Cerebellar nuclear complex (tissue), 1 donor: ENCODE measurements at regions not wholly inside any gene's neighbourhood (a gene's known extent, or its start where the extent isn't known, plus 50 kb on each side); places are given as distances from the start of the nearest gene placed in this dataset.

Source experiments
- DNase-seq, 2 experiments: peaks; one replicate each; lab custom pipeline; 2025; lab: John Stamatoyannopoulos, UW

DNA sequence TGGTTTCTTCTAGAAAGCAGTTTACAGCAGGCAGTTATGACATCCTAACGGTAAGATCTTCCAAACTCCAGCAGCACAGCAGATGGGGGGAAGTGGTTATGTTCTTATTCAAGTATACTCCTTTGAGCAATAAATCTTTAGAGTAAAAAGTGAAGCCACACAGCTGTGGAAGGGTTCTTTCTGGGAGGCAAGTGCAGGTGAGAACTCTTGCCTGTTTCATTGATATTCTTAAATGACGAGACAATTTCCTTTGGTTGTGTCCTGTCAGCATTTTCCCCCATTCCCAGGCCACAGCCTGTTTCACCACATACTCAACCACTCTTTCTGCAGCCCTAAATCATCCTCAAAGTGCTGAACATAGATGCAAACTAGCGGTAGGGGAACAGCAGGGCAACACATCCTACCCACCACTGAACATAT lies 207.3 kb upstream of the MTNR1B start:
- DNase-seq = no peak

DNA sequence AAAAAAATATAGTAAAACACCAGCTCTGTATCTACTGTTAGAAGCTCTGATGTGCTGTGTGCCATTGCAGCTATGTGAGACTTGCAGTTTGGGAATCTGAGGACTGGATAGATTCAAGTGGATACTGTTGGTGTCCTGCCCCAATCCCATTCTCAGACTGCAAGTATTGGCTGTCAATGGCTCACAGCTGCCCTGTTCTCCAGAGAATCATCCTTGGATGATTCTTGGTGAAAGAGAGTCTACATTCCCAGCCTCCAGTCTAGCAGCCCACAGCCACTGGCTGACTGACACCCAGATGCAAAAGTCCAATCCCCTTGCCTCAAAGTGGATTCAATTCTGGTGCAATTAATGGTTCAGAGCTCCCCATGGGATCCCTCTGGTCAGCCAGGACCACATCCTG lies 206.1 kb upstream of the MTNR1B start:
- no peak for DNase-seq

DNA sequence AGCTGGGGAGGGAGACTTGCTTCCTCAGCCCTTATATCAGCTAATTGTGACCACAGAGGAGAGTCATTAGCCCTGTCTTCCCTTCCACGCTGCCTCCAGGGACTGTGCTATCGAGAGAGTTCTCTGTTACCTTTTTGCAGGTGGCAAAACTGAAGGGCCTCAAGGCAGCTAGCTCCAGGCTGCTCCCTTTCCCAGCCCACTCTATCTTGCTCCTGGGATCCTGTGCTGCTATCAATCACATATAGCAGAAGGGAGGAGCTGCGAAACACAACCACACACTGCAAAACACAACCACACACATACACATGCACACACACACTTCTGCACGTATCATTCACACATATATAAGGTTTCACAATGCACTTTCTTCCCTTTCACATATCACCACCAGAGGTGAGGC lies 205.3 kb upstream of the MTNR1B start:
- no peak for DNase-seq

DNA sequence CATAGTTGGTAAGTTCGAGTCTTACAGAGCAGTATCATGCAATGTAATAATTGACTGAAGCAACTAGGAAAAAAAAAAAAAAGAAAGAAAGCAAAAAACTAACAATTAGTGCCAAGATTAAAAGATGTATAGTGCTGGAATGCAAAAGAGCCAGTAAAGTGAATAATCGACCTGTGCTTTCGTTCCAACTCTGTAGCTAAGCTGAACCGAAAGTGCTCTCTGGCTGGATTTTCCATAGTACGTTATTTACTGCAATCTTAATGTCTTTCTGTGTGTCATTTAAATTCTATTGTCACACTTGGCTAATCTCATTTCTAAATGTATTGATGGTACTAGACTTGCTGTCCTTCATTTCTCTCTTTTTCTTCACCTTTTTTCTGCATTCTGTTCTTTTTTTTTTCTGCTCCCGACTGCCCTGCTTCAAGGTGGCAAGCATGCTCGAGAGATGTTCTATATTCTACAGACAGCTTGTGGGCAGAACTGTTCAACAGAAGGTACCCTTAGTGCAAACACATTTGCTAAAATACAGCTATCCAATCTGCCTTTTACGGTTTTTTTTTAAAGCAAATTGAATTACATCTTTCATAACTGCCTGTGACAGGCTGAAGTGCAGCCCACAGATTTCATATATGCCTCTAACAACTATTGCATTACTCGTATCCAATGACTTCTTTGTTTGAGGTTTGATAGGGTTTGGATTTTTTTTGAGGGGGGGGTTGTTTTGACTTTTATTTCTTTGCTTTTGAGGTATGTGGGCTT lies 204.2 kb upstream of the MTNR1B start:
- no peak for DNase-seq

DNA sequence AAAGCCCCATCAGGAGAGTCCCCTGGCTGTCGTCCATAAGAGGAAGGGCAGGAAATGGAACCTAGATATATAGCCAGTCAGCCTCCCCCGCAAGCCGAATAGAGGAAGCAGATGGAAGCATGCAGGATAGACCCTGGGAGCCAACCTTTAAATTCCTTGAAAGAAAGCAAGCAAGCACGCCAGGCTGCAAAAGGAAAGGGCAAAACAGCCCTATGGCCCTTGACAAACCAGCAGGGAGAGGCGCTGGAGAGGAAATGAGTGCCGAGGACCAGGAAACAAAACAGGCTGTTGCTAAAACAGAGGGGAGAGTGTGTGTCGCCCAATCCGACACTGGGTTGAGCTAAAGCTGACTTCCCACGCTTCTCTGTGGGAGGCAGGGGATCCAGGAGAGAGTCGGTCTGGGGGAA lies 203.5 kb upstream of the MTNR1B start:
- no peak for DNase-seq

DNA sequence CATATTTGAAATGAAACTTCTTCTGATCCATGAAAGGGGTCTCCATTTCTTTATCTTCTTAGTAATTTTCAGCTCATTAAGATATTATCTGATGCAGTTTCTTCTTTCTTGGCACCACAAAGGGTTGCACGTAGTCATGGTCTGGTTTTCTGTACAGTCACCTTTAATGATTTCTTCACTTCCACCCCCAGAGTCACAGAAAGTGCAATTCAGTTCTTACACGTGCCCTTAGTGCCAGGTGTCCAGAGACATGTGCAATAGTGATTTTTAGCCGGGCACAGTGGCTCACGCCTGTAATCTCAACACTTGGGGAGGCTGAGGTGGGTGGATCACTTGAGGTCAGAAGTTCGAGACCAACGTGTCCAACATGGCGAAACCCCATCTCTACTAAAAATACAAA lies 202.8 kb upstream of the MTNR1B start:
- no peak for DNase-seq

DNA sequence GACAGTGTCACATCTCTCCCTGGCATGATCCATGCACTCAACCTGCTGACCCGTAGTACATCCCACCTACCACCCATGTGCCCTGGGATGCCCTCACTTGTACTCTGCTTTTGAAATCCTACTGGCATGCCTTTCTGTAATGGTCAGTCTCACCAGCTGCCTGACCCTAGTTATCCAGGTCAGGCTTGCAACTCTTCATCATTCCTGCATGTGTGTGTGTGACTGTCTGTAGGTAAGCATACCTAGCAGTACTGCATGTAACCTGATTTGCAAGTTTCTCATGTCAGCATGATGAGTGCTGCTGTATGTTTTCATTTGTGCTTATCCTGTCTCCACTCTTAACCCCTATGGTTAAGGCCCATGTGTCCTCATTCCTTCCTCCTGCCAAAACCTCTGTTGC lies 202.0 kb upstream of the MTNR1B start:
- DNase-seq = no peak

DNA sequence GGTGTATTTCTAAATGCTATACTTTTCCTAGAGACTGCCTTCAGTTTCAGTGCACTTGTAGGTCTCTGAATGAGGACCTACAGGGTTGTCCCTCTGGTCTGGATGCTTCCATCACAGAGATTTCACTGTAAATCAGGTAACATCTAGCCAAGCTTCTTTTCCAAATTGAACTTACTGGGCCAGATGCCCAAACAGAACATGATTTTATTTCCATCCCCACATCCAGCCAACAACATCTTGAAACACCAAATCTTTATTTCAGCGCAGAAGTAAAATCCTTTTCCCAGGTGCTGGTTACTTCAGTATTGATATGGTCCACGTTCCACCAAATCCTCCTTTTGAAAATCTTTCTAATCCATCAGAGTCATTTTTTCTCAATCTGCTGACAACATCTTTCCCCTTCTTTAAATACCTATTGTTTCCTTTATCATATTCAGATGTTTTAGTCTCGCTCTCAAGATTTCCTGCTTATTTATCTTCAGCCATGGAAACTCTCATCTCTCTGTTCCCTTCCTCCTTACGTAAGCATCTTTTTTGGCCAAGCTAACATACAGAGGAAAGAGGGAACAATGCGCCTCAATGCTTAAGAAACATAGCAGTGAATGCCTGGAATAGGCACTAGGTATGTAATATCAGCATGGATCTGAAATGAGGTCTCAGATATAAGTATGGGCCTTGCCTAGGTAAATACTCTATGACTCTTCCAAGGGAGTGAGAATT lies 201.2 kb upstream of the MTNR1B start:
- no peak for DNase-seq

DNA sequence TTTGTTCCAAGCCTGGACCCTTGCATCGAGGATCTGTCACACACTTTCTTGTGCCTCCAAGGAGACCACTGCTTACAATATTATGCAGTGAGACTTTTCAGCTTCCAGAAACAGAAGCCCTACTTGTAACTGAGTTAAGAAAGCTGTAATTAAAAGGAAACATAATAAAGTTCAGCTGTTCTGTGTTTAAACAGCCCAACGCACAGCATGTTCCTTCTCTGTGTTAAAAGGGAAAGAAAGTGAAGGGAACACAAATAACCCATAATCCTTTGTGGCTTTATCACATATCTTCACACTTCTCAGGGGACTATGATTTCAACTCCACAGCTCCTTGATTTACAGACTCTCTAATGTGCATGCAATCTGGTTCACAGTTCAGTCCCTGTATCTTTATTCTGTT lies 200.3 kb upstream of the MTNR1B start:
- DNase-seq = no peak

DNA sequence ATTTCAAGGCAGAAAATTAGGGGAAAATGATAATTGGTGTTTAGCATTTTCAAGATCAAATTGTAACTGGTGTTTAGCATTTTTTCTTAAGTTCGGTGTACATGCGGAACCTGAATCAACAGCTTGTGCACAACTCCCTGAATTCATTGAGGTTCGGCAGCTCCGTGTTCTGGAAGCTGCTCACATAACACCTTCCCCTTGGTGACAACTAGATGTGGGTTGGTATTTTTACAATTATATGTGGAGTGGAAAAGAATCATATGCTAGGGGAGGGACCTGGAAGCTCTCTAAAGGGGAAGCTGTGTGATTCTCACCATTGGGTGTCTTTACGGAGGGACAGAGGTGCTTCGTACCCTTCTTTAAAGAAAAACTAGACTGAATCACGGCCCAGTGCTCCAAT lies 199.0 kb upstream of the MTNR1B start:
- DNase-seq = no peak

DNA sequence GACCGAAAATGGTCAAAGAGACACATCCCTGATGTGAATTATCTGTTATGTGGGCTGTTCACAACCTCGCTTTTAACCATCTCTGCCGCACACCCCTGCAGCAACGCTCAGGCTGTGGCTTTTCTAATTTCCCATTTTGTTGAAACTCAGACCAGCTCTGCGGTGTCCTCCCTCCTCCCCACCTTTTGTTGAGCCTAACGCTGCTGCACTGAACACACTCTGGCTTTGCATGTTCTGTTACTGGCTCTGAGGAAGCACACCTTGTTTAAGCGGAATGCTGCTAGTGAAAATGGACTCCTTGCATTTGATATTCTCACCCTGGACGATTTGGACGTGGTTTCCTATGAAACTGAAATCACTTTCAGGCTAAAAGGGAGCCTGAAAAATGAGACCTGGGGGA lies 198.5 kb upstream of the MTNR1B start:
- no peak for DNase-seq

DNA sequence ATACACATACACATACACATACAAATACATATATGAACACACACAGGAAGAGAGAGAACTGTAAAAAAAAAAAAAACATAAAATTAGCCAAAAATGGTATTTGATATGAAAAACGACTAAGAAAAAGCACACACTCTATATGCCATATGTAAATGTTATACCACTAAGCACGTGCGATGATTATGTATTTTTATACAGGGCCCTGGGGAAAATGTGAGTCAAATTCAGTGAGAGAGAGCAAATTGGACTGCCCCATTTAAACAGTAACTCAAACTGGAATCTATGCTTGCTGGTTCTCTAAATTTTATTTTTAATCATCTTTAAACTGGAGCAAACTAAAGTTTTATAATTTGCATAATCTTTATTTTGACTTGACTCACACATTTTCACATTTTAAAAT lies 197.8 kb upstream of the MTNR1B start:
- DNase-seq = no peak

DNA sequence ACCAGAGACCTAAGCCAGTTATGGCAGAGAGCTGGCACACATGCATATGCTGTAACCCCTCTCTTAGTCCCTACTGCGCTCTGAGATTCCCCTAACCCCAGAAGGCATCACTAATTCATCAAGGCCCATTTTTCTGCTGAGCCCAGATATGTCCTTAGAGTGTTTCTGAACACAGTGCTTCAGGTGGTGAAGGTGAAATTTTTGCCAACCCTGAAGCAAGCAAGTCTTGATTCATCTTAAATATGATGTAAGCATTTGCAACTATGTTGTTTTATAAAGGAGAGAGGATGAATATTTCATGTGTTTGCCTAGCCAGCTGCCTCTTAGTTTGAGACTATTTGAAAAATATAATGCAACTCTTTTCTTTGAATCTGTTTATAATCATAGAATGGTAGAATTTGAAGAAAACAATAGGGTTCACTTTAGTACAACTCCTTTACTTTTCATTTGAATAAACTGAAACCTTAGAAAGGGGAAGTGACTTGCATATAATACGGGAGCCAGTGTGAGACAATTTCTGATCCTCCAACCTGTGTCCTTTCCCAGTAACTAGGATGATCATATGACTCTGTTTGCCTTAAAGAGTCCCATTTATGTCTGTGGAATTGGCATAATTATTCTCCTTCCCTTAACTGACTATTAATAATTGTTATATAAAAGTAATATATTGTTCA lies 194.3 kb upstream of the MTNR1B start:
- DNase-seq = no peak

DNA sequence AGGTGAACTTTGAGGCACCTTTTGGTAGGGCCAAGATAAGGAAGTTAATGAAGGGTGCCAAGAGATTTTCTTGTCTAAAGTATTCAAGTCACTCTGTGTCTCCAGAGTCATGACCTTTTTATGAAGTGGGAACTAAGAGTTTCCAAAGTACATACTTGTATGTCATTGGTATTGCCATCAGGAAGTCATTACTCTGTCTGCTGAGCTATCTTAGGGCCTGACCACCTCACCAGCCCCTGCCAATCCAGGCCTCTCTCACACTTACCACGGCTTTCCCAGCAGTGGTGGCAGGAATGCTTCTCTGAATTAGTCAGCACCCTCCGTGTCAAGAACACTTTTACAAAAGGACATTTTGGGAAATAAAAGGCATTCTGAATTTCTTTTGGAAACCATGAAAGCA lies 192.8 kb upstream of the MTNR1B start:
- no peak for DNase-seq

DNA sequence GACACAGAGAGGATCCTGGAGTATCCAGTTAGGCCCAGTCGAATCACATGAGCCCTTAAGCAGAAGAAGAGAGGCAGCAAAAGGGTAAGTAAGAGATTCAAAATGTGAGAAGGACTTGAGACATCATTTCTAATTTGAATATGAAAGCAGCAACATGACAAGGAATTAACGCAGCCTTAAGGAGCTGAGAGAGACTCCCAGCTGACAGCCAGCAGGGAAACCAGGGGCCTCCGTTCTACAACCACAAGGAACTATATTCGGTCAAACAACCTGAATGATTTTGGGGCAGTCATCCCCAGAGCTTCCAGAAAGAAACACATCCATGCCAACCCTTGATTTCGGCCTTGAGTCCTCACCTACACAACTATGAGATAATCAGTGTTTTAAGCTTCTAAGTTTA lies 189.7 kb upstream of the MTNR1B start:
- no peak for DNase-seq

DNA sequence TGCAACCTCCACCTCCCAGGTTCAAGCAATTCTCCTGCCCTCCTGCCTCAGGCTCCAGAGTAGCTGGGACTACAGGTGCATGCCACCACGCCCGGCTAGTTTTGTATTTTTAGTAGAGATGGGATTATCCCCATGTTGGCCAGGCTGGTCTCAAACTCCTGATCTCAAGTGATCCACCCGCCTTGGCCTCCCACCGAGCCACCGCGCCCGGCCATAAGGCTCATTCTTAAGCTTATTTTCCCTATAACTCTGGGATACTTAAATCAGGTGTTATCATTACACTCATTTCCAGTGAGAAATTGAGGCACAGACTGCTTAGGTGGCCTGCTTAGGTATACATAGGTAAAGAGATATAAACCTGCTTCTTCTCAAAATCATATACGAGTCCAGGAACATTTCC lies 188.3 kb upstream of the MTNR1B start:
- no peak for DNase-seq

DNA sequence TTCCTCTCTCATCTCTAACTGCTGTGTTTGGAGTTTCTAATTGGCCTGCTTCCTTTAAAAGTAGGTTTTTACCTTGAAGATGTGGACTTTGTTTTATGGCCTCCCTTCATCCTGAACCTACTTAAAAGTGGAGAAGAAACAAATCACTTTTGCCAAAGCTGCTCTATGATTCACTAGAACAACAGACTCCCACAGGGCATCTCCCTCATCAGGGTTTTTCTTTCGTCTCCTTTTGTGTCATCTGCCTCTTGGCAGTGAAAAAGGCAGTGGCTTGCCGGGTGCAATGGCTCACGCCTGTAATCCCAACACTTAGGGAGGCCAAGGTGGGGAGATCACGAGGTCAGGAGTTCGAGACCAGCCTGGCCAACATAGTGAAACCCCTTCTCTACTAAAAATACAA lies 186.6 kb upstream of the MTNR1B start:
- no peak for DNase-seq

DNA sequence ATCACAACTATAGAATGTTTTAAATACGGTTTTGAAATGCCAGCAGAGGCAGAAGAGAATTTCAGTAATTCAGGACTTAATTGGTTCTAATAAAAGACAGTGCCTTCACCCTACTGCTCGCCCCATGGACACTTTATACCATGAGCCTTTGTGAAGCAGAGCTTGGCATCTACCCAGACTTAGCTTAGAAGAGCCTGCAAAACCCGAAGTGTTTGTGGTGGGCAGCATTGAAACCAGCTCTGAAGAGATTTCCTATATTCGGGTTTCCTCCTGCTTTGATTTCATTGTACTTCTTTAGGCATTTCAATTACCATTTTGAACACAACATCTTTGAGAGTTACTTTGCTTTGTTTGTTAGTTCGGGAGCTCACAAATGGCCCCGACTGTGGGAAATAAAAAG lies 185.1 kb upstream of the MTNR1B start:
- DNase-seq = no peak

DNA sequence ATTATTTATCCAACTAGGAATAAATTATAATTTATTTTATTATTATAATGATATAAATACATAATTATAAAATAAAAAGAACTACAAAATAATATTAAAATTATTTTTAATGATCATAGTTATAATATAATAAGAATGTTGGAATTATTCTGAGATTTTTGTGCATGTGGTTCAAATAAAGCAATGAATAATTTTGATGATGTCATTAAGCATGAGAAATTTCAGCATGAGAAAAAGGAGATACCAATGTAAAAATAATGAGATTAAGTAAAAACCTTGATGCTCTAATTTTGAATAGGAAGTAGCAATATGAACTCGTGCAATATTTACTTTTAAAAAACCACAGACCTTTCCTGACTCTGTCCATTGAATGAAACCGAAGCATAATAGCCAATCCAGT lies 181.8 kb upstream of the MTNR1B start:
- no peak for DNase-seq

DNA sequence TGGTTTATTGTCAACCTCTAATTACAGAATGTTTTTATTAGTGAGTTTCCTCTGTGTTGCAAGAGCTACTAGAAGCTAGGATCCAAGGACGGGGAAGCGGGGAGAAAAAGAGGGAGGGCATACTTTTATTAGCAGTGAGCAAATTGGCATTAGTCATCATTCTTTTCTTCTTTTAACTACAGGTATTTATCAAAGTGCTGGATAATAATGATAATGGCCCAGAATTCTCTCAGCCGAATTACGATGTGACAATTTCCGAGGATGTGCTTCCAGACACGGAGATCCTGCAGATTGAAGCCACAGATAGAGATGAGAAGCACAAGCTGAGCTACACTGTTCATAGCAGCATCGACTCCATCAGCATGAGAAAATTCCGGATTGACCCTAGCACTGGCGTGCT lies 179.7 kb upstream of the MTNR1B start:
- DNase-seq = no peak

DNA sequence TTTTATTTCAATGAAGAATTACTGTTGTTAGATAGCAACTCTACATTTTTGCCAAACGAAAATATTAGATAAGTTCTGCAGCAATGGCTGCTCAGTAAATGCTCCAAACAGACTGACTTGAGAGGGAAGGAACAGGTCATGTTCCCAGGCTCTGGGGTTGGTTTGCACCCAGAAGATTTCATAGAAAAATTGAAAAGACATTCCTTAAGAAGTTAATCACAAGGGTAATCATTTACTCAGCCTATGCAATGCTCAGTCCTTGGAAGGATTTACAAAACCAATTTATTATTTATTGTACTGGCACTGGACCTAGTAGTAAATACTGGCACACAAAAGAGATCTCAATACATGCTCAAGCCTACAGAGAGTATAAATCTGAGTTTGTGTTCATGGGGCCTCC lies 179.1 kb upstream of the MTNR1B start:
- no peak for DNase-seq

DNA sequence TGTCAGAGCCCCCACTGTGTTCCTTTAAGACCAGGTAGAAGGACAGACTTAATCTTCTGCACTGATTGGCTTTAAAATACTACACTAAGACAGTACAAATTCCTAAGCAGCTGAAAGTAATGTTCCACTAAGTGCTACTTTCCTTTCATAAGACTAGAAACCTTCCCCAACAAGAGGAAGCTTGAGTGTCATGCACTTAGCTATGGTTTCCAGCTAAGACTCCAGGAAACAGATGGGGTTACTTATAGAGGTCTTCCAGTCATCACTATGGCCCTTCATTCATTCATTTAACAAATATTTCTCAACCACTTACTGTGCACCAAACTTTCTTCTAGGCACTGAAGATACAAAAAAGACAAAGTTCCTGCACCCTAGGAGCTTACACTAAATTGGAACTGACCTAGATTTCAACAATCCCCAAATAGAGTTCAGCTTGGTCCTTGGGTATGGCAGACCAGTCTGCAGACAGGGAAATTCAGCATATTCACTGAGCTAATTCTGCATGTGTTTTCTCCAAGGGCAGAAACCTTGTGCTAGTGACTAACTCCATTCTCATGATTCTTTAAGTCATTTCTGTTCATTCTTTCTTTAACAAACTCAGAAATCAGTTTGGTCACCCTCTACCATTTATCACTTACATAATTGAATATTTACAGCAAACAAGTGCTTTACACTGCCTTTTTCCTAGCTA lies 178.4 kb upstream of the MTNR1B start:
- no peak for DNase-seq

DNA sequence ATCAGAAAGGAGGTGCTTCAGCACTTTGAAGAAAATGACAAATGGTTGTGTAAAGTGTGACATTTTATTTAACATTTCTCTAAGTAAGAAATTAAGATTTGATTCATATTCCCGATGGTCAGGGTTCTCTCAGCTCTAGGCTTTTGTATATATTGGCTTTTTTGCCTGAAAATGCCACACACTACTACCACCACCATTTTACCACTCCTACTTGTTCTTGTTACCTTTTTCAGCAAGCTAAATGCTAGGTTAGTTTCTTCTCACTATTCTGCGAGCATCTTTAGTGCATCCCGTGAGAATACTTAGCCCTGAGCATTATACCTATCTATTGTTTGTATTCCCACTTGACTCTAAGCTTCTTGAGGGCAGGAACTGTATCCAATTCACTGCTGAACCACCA lies 177.6 kb upstream of the MTNR1B start:
- no peak for DNase-seq
